DMS 273 (cell line): ENCODE measurements at regions not wholly inside any gene's neighbourhood (a gene's known extent, or its start where the extent isn't known, plus 50 kb on each side); places are given as distances from the start of the nearest gene placed in this dataset.

Experiments used
- DNase-seq: peaks from one replicate; lab custom pipeline; 2025; ENCODE audit not compliant: unreplicated experiment; lab: John Stamatoyannopoulos, UW

GRCh38 chr10:43320226-43320625 is 51.2 kb upstream of the FXYD4 start:
- DNase-seq = no peak

DNA sequence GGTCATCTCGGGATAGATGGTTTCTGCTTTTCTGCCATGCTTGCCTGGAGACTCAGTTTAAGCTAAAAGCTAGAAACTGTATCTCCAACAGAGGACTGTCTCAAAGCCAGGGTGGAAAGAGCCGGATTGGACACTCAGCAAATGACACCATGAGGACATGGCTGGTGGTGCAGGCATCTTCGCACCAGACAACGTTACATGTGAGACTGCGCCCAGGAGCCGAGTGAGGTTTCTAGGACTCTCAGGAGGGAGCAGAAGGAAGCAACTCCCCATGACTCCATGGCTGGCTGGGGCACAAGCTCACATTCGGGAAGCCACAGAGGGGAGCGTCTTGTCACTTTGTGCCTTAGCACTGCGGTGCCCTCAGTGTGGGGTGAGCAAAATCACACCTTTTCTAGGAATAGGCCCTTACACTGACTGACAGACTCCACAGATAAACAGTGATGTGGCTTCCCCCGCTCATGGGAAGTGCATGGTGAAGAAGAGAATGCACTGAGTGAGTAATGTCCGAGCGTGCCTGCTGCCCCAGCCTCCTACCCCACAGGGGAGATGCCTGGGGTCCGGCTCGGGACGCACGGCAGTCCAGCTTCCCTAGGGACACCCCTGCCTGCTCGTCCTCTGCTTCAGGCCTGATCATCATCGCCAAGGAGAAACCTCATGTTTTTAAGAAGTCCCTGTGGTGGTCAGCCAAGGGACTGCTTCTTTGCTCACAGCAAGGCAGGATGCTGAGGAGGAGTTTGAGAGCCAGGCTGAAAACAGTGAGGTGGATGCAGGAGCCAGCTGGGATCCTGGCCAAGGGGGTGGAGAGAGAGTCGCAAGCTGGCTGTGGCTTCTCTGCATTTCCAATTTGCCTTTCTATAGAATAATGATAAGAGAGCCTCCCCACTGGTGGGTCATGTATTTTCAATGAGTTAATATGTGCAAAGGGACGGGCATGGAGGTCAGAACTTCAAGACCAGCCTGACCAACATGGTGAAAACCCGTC is 52.2 kb upstream of the FXYD4 start:
- peak; percentile 13 for DNase-seq

DNA sequence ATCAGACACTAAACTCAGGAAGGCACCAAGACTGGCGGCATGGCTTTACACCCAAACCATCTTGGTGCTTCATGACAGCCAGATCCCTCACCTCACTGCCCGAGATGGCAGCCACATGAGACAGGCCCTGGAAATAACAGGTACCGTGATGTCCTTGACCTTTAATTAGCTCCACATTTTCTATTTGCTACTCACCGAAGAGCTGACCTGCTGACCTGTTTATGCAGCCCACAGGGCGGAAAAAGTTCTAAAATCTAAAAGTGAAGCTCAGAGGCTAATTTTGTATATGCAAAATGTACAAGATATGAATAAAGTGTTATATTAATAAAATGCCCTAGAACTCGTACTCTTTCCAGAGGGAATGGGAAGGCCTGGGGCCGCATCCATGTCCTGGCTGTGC is 51.6 kb upstream of the RASGEF1A start:
- DNase-seq = no peak

GRCh38 chr10:43317422-43317821 is 50.6 kb upstream of the RASGEF1A start:
- no peak for DNase-seq

DNA sequence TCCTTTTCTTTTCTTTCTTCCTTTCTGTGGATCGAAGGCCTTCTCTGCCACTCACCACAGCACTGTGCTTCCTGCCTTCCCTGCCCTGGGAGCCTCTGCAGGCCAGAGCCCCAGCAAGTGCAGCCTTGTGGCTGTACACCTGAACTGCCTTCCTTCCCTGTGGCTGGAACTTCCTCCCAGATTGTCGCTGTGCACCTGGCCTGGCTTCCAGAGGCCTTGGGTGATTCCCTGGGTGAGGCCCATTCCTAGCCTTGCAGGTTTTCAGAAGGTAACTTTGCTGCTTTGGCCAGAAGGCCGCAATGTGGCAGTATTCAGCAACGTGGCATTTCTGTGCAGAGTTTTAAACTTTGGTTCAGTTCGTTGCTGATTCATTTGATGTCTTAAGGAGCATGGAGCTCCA is 50.1 kb upstream of the RASGEF1A start:
- DNase-seq = no peak
